GM06990 (cell line): ENCODE measurements at regions not wholly inside any gene's neighbourhood (a gene's known extent, or its start where the extent isn't known, plus 50 kb on each side); places are given as distances from the start of the nearest gene placed in this dataset.
"Not testable (repeated sequence)": the region's sequence is repeated elsewhere in the genome, so short reads cannot be mapped to it uniquely, and the experiment has no call there.

Experiments
- DNase-seq: peaks from one replicate; pipeline ENCODE4 v3.0.0-alpha.2; 2011; ENCODE audit not compliant: insufficient read length; ENCODE audit errors: extremely low read depth
- H3K27me3 ChIP-seq: replicated peaks from 2 replicates; pipeline ENCODE4 v1.6.0; 2011; ENCODE audit warnings: low read length; ENCODE audit not compliant: control insufficient read depth, insufficient read depth
- H3K36me3 ChIP-seq: 2 replicates; pipeline ENCODE4 v1.5.1; 2011; ENCODE audit warnings: low read length; ENCODE audit not compliant: control insufficient read depth, insufficient read depth
- H3K4me3 ChIP-seq: replicated peaks from 2 replicates; pipeline ENCODE4 v1.5.1; 2011; ENCODE audit warnings: low read depth, mild to moderate bottlenecking, control low read depth, low read length
- CTCF ChIP-seq: IDR thresholded peaks from 2 replicates; pipeline ENCODE4 v1.5.1; 2011; ENCODE audit warnings: low read length, control low read depth, mild to moderate bottlenecking, inconsistent platforms; ENCODE audit not compliant: insufficient read depth, poor library complexity, severe bottlenecking

- Histone ChIP-seq H3K36me3 (no peaks in the 10 kb centered on the region), H3K4me3 (no peak overlapping the region), H3K27me3 (no peaks in the 10 kb centered on the region)
- TF ChIP-seq CTCF, result no peak
- DNase-seq, result no peak
These were observed 122.3 kb downstream of the SHANK2 start for GRCh38 chr11:71130106-71130505.

- TF ChIP-seq CTCF, result no peak
- Histone ChIP-seq H3K4me3 (no peak overlapping the region), H3K36me3 (no peaks in the 10 kb centered on the region), H3K27me3 (no peaks in the 10 kb centered on the region)
- DNase-seq, result no peak
These were observed 122.8 kb downstream of the SHANK2 start for GRCh38 chr11:71129624-71130023.

GRCh38 chr11:71127806-71128205, 124.6 kb downstream of the SHANK2 start:
- no peaks in the 10 kb centered on the region for H3K27me3 ChIP-seq
- TF ChIP-seq CTCF, result no peak

GRCh38 chr11:71126401-71126800, 126.0 kb downstream of the SHANK2 start:
- DNase-seq, H3K27me3 ChIP-seq, H3K4me3 ChIP-seq, H3K36me3 ChIP-seq: not testable (repeated sequence)

More at GRCh38 chr11:71127806-71128205, 124.6 kb downstream of the SHANK2 start:
- DNase-seq, result no peak
- no peak overlapping the region for H3K4me3 ChIP-seq
- no peaks in the 10 kb centered on the region for H3K36me3 ChIP-seq

GRCh38 chr11:71125150-71125549, 127.2 kb downstream of the SHANK2 start:
- no peak for TF ChIP-seq CTCF
- H3K4me3 ChIP-seq, result no peak overlapping the region
- no peaks in the 10 kb centered on the region for H3K36me3 ChIP-seq
- DNase-seq, result no peak
- no peaks in the 10 kb centered on the region for H3K27me3 ChIP-seq

GRCh38 chr11:71124127-71124526, 128.2 kb downstream of the SHANK2 start:
- no peaks in the 10 kb centered on the region for H3K36me3 ChIP-seq
- H3K27me3 ChIP-seq, result no peaks in the 10 kb centered on the region
- no peak overlapping the region for H3K4me3 ChIP-seq
- TF ChIP-seq CTCF, result no peak
- DNase-seq, result no peak
